ENCODE measurements at regions not wholly inside any gene's neighbourhood (a gene's known extent, or its start where the extent isn't known, plus 50 kb on each side); places are given as distances from the start of the nearest gene placed in this dataset.

GRCh38 chr3:168197162-168197561 is 101.4 kb upstream of the GOLIM4 start:
- no peak for DNase-seq

GRCh38 chr3:168191856-168192255 is 96.1 kb upstream of the GOLIM4 start:
- no peak for DNase-seq

- DNase-seq: no peak
Observed at GRCh38 chr3:168187233-168187632, 91.5 kb upstream of the GOLIM4 start.

- no peak for DNase-seq
Observed at GRCh38 chr3:168186293-168186983, 90.7 kb upstream of the GOLIM4 start.

GRCh38 chr3:168183774-168184173 is 88.0 kb upstream of the GOLIM4 start:
- no peak for DNase-seq

GRCh38 chr3:168168743-168169142 is 73.0 kb upstream of the GOLIM4 start:
- no peak for DNase-seq

- peak; percentile 76 for DNase-seq
Observed at GRCh38 chr3:168165390-168166269, 69.9 kb upstream of the GOLIM4 start.

- DNase-seq: no peak
Observed at GRCh38 chr3:168162172-168162571, 66.4 kb upstream of the GOLIM4 start.

- no peak for DNase-seq
Observed at GRCh38 chr3:168161696-168162095, 66.0 kb upstream of the GOLIM4 start.

- no peak for DNase-seq
Observed at GRCh38 chr3:168157903-168158302, 62.2 kb upstream of the GOLIM4 start.

GRCh38 chr3:168157099-168157700 is 61.5 kb upstream of the GOLIM4 start:
- DNase-seq: no peak

GRCh38 chr3:168156479-168156878 is 60.8 kb upstream of the GOLIM4 start:
- no peak for DNase-seq

- no peak for DNase-seq
Observed at GRCh38 chr3:168155303-168155702, 59.6 kb upstream of the GOLIM4 start.

- DNase-seq: no peak
Observed at GRCh38 chr3:168154089-168154488, 58.4 kb upstream of the GOLIM4 start.

GRCh38 chr3:168152149-168152548 is 56.4 kb upstream of the GOLIM4 start:
- DNase-seq: no peak
